Keratinocyte (primary cell): ENCODE measurements at regions not wholly inside any gene's neighbourhood (a gene's known extent, or its start where the extent isn't known, plus 50 kb on each side); places are given as distances from the start of the nearest gene placed in this dataset.

Source experiments
- DNase-seq: peaks from one replicate; pipeline ENCODE4 v3.0.0-alpha.2; 2011; ENCODE audit warnings: low read depth, missing footprints, low spot score
- FAIRE-seq: peaks from 2 replicates; lab custom pipeline; 2011; peaks lifted over from hg19 to GRCh38; lab: Jason Lieb, UNC
- H2AFZ ChIP-seq: 2 replicates; pipeline ENCODE4 v1.6.0; 2012; ENCODE audit warnings: low read length, control low read depth, inconsistent platforms; ENCODE audit not compliant: control insufficient read depth
- H3K27ac ChIP-seq: 2 replicates; pipeline ENCODE4 v1.5.1; 2011; ENCODE audit warnings: low read length; ENCODE audit not compliant: control insufficient read depth, insufficient read depth
- H3K27me3 ChIP-seq: 3 replicates; pipeline ENCODE4 v1.6.0; 2011; ENCODE audit warnings: low read length; ENCODE audit not compliant: control insufficient read depth, insufficient read depth; ENCODE audit errors: extremely low read depth
- H3K36me3 ChIP-seq, 2 experiments: 2 replicates in 1 of 2; 3 replicates in 1 of 2; pipeline ENCODE4 v1.5.1; 2011; ENCODE audit warnings: low read length in 2 of 2, mild to moderate bottlenecking in 1 of 2; ENCODE audit not compliant: control insufficient read depth in 2 of 2, insufficient read depth in 2 of 2; ENCODE audit errors: extremely low read depth in 1 of 2
- H3K4me1 ChIP-seq: 3 replicates; pipeline ENCODE4 v1.5.1; 2011; ENCODE audit warnings: low read length; ENCODE audit not compliant: control insufficient read depth, insufficient read depth; ENCODE audit errors: extremely low read depth
- H3K4me2 ChIP-seq: 3 replicates; pipeline ENCODE4 v1.6.0; 2011; ENCODE audit warnings: low read depth, low read length; ENCODE audit not compliant: control insufficient read depth, insufficient read depth; ENCODE audit errors: extremely low read depth
- H3K4me3 ChIP-seq, 3 experiments: fragments of 200-600 bp in 1 of 3; sonication (generic) in 1 of 3; 2 replicates in 2 of 3; 3 replicates in 1 of 3; pipeline ENCODE4 v1.5.1; 2011 to 2016; ENCODE audit warnings: low read length in 3 of 3, mild to moderate bottlenecking in 3 of 3, control low read depth in 2 of 3, inconsistent platforms in 1 of 3, low read depth in 1 of 3, mixed read lengths in 1 of 3, mixed run types in 1 of 3, moderate library complexity in 1 of 3; ENCODE audit not compliant: control insufficient read depth in 2 of 3, insufficient read depth in 2 of 3; ENCODE audit errors: extremely low read depth in 1 of 3
- H3K79me2 ChIP-seq: 2 replicates; pipeline ENCODE4 v1.6.0; 2012; ENCODE audit warnings: low read length; ENCODE audit not compliant: control insufficient read depth, insufficient read depth
- H3K9ac ChIP-seq: 3 replicates; pipeline ENCODE4 v1.6.0; 2011; ENCODE audit warnings: low read length; ENCODE audit not compliant: control insufficient read depth, insufficient read depth; ENCODE audit errors: extremely low read depth
- H3K9me1 ChIP-seq: 3 replicates; pipeline ENCODE4 v1.6.0; 2011; ENCODE audit warnings: low read length; ENCODE audit not compliant: control insufficient read depth, insufficient read depth; ENCODE audit errors: extremely low read depth
- H3K9me3 ChIP-seq: 2 replicates; pipeline ENCODE4 v1.5.1; 2012; ENCODE audit warnings: low read depth, low read length; ENCODE audit not compliant: control insufficient read depth
- H4K20me1 ChIP-seq: 3 replicates; pipeline ENCODE4 v1.6.0; 2011; ENCODE audit warnings: low read length; ENCODE audit not compliant: control insufficient read depth, insufficient read depth; ENCODE audit errors: extremely low read depth
- CTCF ChIP-seq, 3 experiments: IDR thresholded peaks in 1 of 3; conservative IDR thresholded peaks in 1 of 3; optimal IDR thresholded peaks in 1 of 3; 2 replicates in 2 of 3; 3 replicates in 1 of 3; pipeline versions ENCODE3 to v1.5.1; 2011; ENCODE audit warnings: low read length in 3 of 3, mild to moderate bottlenecking in 3 of 3, moderate library complexity in 2 of 3, control low read depth in 1 of 3, inconsistent platforms in 1 of 3; ENCODE audit not compliant: insufficient read depth in 2 of 3; ENCODE audit errors: extremely low read depth in 1 of 3
- EZH2 ChIP-seq: IDR thresholded peaks from one replicate; pipeline ENCODE4 v1.6.1; 2012; ENCODE audit warnings: inconsistent platforms, mild to moderate bottlenecking, low read length, moderate library complexity
- dilution Hi-C: fragments of 300-500 bp; cut with MboI; formaldehyde crosslinking; loops from one replicate; pipeline ENCODE4 v1.7.0; 2020; ENCODE audit warnings: low sequenced_read_pairs; ENCODE audit not compliant: extremely low pct_ligation_motif_present

GRCh38 chr2:10993001-10993481 lies 81.3 kb downstream of the KCNF1 start:
- Histone ChIP-seq H4K20me1 (no peaks in the 10 kb centered on the region), H3K9me3 (no peaks in the 10 kb centered on the region), H3K27ac (no peak overlapping the region), H2AFZ (no peak overlapping the region), H3K9me1 (no peaks in the 10 kb centered on the region), H3K4me1 (peaks cover 7% of the 10 kb centered on the region), H3K27me3 (no peaks in the 10 kb centered on the region), H3K4me3 (no peak overlapping the region), H3K4me2 (no peak overlapping the region), H3K36me3 (no peaks in the 10 kb centered on the region), H3K9ac (no peak overlapping the region), H3K79me2 (no peaks in the 10 kb centered on the region)
- no peak for FAIRE-seq
- dilution Hi-C loops = no loop called here
- TF ChIP-seq EZH2 = no peak
- TF ChIP-seq CTCF (optimal IDR thresholded peaks at IDR 0.05 in 1 of 3, IDR thresholded peaks at IDR 0.05 in 1 of 3, conservative IDR thresholded peaks at IDR 0.05 in 1 of 3; ENCODE audit: extremely low read depth in 1 of 3, insufficient read depth in 2 of 3, low read length in 3 of 3) = no peak
- DNase-seq = no peak

GRCh38 chr2:10995366-10995970 lies 83.7 kb downstream of the KCNF1 start:
- no peaks in the 10 kb centered on the region for H3K27me3 ChIP-seq
- H3K9me3 ChIP-seq = no peaks in the 10 kb centered on the region
- H3K4me1 ChIP-seq = peaks cover 2% of the 10 kb centered on the region
- DNase-seq (no peak), FAIRE-seq (no peak)
- H3K4me3 ChIP-seq = no peak overlapping the region
- H3K36me3 ChIP-seq = no peaks in the 10 kb centered on the region
- dilution Hi-C loops = no loop called here
- no peaks in the 10 kb centered on the region for H4K20me1 ChIP-seq
- no peak overlapping the region for H3K4me2 ChIP-seq
- H3K79me2 ChIP-seq = no peaks in the 10 kb centered on the region
- no peaks in the 10 kb centered on the region for H3K9me1 ChIP-seq
- no peak overlapping the region for H2AFZ ChIP-seq
- H3K9ac ChIP-seq = no peak overlapping the region
- no peak overlapping the region for H3K27ac ChIP-seq
- TF ChIP-seq EZH2 = no peak
- no peak for TF ChIP-seq CTCF (optimal IDR thresholded peaks at IDR 0.05 in 1 of 3, IDR thresholded peaks at IDR 0.05 in 1 of 3, conservative IDR thresholded peaks at IDR 0.05 in 1 of 3; ENCODE audit: extremely low read depth in 1 of 3, insufficient read depth in 2 of 3, low read length in 3 of 3)
